Lung (tissue), 11 donors: ENCODE measurements at regions not wholly inside any gene's neighbourhood (a gene's known extent, or its start where the extent isn't known, plus 50 kb on each side); places are given as distances from the start of the nearest gene placed in this dataset.

Source experiments
- ATAC-seq: fragments of 200-7000 bp; cut with Tn5 transposase; one replicate; pipeline ENCODE4 v1.9.1; 2020; ENCODE audit warnings: moderate number of reproducible peaks; ENCODE audit not compliant: insufficient read depth, low FRiP score
- DNase-seq, 3 donors: peaks; one replicate each; pipeline ENCODE4 v3.0.0-alpha.2; 2013 to 2017
- H3K27ac ChIP-seq, 2 donors: one replicate each; pipeline ENCODE4 v1.5.1; 2013; ENCODE audit warnings: mild to moderate bottlenecking in 2 of 2, moderate library complexity in 2 of 2, control low read depth in 1 of 2, inconsistent platforms in 1 of 2, low read depth in 1 of 2, low read length in 1 of 2
- H3K27me3 ChIP-seq, 3 donors: one replicate each; pipeline ENCODE4 v1.5.1; 2013; ENCODE audit warnings: low read length in 2 of 3; ENCODE audit not compliant: control insufficient read depth in 3 of 3, insufficient read depth in 3 of 3
- H3K36me3 ChIP-seq, 4 donors: one replicate each; pipeline ENCODE4 v1.5.1; 2013; ENCODE audit warnings: low read length in 4 of 4, mild to moderate bottlenecking in 1 of 4, moderate library complexity in 1 of 4; ENCODE audit not compliant: control insufficient read depth in 4 of 4, insufficient read depth in 4 of 4
- H3K4me1 ChIP-seq, 5 donors: one replicate each; pipeline ENCODE4 v1.5.1; 2013; ENCODE audit warnings: low read length in 5 of 5, mild to moderate bottlenecking in 2 of 5, moderate library complexity in 1 of 5; ENCODE audit not compliant: control insufficient read depth in 5 of 5, insufficient read depth in 5 of 5
- H3K4me3 ChIP-seq: one replicate; pipeline ENCODE4 v1.5.1; 2013; ENCODE audit warnings: mild to moderate bottlenecking, control low read depth, moderate library complexity
- H3K9ac ChIP-seq, 2 donors: one replicate each; pipeline ENCODE4 v1.5.1; 2013; ENCODE audit warnings: low read length in 2 of 2, control low read depth in 1 of 2; ENCODE audit not compliant: insufficient read depth in 1 of 2
- H3K9me3 ChIP-seq, 4 donors: one replicate each; pipeline ENCODE4 v1.5.1; 2013; ENCODE audit warnings: low read length in 3 of 4, mild to moderate bottlenecking in 1 of 4, moderate library complexity in 1 of 4; ENCODE audit not compliant: control insufficient read depth in 4 of 4, insufficient read depth in 3 of 4
- WGBS, 2 donors: extraction: QIAGEN DNeasy Blood & Tissue Kit; methylation state at CpG; one replicate each; pipeline ENCODE4 v1.1.7; 2013; 5-methylcytosine and 5-hydroxymethylcytosine counted together
- TF ChIP-seq, protein P1 (sequence below): IDR thresholded peaks from 2 replicates; pipeline ENCODE4 v1.5.1; 2012; ENCODE audit warnings: mild to moderate bottlenecking; ENCODE audit errors: control extremely low read depth, extremely low read depth
- donor health status: control.
- donor health status: control.
- donor health status: Bipolar disorder and iron deficiency.
- donor health status: healthy.
- donor health status: DM: yes; HTN: yes; CAD: no.

DNA sequence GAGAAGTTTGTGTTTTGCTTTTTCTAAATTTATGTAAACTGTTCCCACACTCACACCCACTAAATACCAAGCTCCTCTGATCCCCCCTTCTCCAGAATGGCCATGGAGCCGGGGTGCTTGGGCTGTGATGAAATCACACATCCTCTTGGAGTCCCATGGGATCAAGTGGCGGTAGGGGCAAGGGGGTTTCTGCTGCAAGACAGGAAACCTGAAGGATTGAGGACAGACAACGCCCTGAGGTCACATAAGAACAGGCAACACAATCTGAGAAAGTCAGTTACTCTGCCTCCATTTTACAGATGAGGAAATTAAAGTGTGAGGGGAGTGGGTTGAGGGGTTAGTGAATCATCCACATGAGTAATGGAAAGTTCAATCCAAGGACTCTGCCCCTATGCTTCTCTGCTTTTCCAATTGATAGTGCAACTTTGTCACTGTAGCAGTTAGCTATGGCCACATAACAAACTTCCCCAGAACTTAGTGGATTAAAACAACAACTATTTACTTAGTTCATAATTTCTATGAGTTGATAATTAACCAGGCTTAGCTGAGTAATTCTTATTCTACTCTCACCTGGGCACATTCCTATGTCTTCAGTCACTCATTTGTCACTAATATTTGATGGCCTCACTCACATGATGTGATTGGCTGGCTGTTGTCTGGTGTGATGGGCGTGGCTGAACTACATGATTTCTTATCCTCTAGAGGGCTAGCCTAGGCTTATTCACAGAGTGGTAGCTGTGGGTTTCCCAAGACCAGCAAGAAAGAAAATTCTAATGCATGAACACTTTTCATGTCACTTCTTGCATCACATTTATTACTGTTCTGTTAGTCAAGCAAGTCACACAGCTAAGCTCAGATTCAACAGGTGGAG is 77.3 kb upstream of the ADRA1D start:
- no peak overlapping the region for H3K27ac ChIP-seq
- no peaks in the 10 kb centered on the region for H3K36me3 ChIP-seq
- H3K27me3 ChIP-seq, result no peaks in the 10 kb centered on the region
- ATAC-seq (no peak), DNase-seq (peak in 2 of 3 donors; percentile 20 to 65)
- TF ChIP-seq, protein P1, sequence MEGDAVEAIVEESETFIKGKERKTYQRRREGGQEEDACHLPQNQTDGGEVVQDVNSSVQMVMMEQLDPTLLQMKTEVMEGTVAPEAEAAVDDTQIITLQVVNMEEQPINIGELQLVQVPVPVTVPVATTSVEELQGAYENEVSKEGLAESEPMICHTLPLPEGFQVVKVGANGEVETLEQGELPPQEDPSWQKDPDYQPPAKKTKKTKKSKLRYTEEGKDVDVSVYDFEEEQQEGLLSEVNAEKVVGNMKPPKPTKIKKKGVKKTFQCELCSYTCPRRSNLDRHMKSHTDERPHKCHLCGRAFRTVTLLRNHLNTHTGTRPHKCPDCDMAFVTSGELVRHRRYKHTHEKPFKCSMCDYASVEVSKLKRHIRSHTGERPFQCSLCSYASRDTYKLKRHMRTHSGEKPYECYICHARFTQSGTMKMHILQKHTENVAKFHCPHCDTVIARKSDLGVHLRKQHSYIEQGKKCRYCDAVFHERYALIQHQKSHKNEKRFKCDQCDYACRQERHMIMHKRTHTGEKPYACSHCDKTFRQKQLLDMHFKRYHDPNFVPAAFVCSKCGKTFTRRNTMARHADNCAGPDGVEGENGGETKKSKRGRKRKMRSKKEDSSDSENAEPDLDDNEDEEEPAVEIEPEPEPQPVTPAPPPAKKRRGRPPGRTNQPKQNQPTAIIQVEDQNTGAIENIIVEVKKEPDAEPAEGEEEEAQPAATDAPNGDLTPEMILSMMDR, result no peak
- no peak overlapping the region for H3K4me3 ChIP-seq
- WGBS, 2 donors, result 57 to 61% methylated on average over 4 of the region's 4 CpGs
- H3K9ac ChIP-seq, result no peak overlapping the region
- peaks cover 0 to 2% (median 0%) of the 10 kb centered on the region in 4 donors for H3K9me3 ChIP-seq
- H3K4me1 ChIP-seq, result peaks cover 0 to 1% (median 0%) of the 10 kb centered on the region in 5 donors

GRCh38 chr20:4325548-4326187 is 76.6 kb upstream of the ADRA1D start:
- ATAC-seq, result no peak
- Histone ChIP-seq H3K27ac (no peak overlapping the region), H3K9me3 (peaks cover 0 to 2% (median under 1%) of the 10 kb centered on the region in 4 donors)

GRCh38 chr20:4324611-4325243 is 75.6 kb upstream of the ADRA1D start:
- no peak overlapping the region for H3K9ac ChIP-seq
- H3K36me3 ChIP-seq, result no peaks in the 10 kb centered on the region
- DNase-seq, result no peak
- no peak overlapping the region for H3K4me3 ChIP-seq
- TF ChIP-seq, protein P1, result no peak
- H3K4me1 ChIP-seq, result peaks cover 0 to 1% (median 0%) of the 10 kb centered on the region in 5 donors
- H3K9me3 ChIP-seq, result peaks cover 0 to 2% (median under 1%) of the 10 kb centered on the region in 4 donors
- ATAC-seq, result no peak
- no peak overlapping the region for H3K27ac ChIP-seq
- 75 to 84% methylated on average over 5 of the region's 5 CpGs for WGBS, 2 donors
- H3K27me3 ChIP-seq, result no peaks in the 10 kb centered on the region

More at GRCh38 chr20:4325548-4326187, 76.6 kb upstream of the ADRA1D start:
- Histone ChIP-seq H3K4me3 (no peak overlapping the region), H3K9ac (no peak overlapping the region), H3K4me1 (peaks cover 0 to 1% (median 0%) of the 10 kb centered on the region in 5 donors), H3K27me3 (no peaks in the 10 kb centered on the region), H3K36me3 (no peaks in the 10 kb centered on the region)
- DNase-seq, result no peak
- TF ChIP-seq, protein P1, result no peak
- WGBS, 2 donors, result 50 to 67% methylated on average over 8 of the region's 8 CpGs
